Endodermal cell (in vitro differentiated cells): ENCODE measurements at regions not wholly inside any gene's neighbourhood (a gene's known extent, or its start where the extent isn't known, plus 50 kb on each side); places are given as distances from the start of the nearest gene placed in this dataset.

ENCODE experiments used
- DNase-seq: peaks from one replicate; pipeline ENCODE4 v3.0.0-alpha.2; 2017
- H3K27ac ChIP-seq: 2 replicates; pipeline ENCODE4 v1.5.1; 2013; ENCODE audit warnings: mild to moderate bottlenecking, low read depth, low read length, moderate library complexity
- H3K27me3 ChIP-seq: 2 replicates; pipeline ENCODE4 v1.6.1; 2013; ENCODE audit warnings: mild to moderate bottlenecking, low read length, moderate library complexity; ENCODE audit not compliant: insufficient read depth, control insufficient read depth, poor library complexity, severe bottlenecking
- H3K36me3 ChIP-seq: 2 replicates; pipeline ENCODE4 v1.7.0; 2013; ENCODE audit warnings: mild to moderate bottlenecking, low read length, moderate library complexity; ENCODE audit not compliant: control insufficient read depth, insufficient read depth
- H3K4me1 ChIP-seq: one replicate; pipeline ENCODE4 v1.7.0; 2013; ENCODE audit warnings: low read length; ENCODE audit not compliant: control insufficient read depth, insufficient read depth
- H3K4me3 ChIP-seq: 2 replicates; pipeline ENCODE4 v1.5.1; 2013; ENCODE audit warnings: mild to moderate bottlenecking, low read length, moderate library complexity
- H3K9ac ChIP-seq: 2 replicates; pipeline ENCODE4 v1.6.1; 2013; ENCODE audit warnings: mild to moderate bottlenecking, low read length, moderate library complexity; ENCODE audit not compliant: poor library complexity, severe bottlenecking; ENCODE audit errors: extremely low read depth
- H3K9me3 ChIP-seq: 2 replicates; pipeline ENCODE4 v1.6.1; 2013; ENCODE audit warnings: mild to moderate bottlenecking, low read length, moderate library complexity; ENCODE audit not compliant: control insufficient read depth
- H3K27ac Mint-ChIP-seq: 2 replicates; pipeline ENCODE4 v1.8.0; 2020; ENCODE audit warnings: mixed read lengths
- H3K27me3 Mint-ChIP-seq: 2 replicates; pipeline ENCODE4 v1.8.0; 2021; ENCODE audit warnings: mild to moderate bottlenecking, mixed read lengths; ENCODE audit not compliant: insufficient read depth
- H3K36me3 Mint-ChIP-seq: 2 replicates; pipeline ENCODE4 v1.8.0; 2020; ENCODE audit warnings: low read depth, mixed read lengths
- H3K4me1 Mint-ChIP-seq: 2 replicates; pipeline ENCODE4 v1.8.0; 2020; ENCODE audit warnings: mixed read lengths
- H3K4me3 Mint-ChIP-seq: 2 replicates; pipeline ENCODE4 v1.8.0; 2020; ENCODE audit warnings: mild to moderate bottlenecking, moderate library complexity, mixed read lengths
- H3K9me3 Mint-ChIP-seq: 2 replicates; pipeline ENCODE4 v1.8.0; 2020; ENCODE audit warnings: mild to moderate bottlenecking, mixed read lengths
- CTCF ChIP-seq: fragments of 200-600 bp; sonication (generic); conservative IDR thresholded peaks from 2 replicates; pipeline ENCODE4 v1.5.0; 2021; ENCODE audit warnings: antibody characterized with exemption, mild to moderate bottlenecking
- WGBS, 2 experiments: methylation state at CpG; one replicate each; pipeline versions ENCODE4 v1.1.5 to v1.1.7; 2013; ENCODE audit warnings: missing lambda C conversion rate in 2 of 2, mixed read lengths in 1 of 2; ENCODE audit not compliant: insufficient coverage in 1 of 2, insufficient read length in 1 of 2; 5-methylcytosine and 5-hydroxymethylcytosine counted together

- no peak overlapping the region for H3K4me3 ChIP-seq
Measured at GRCh38 chr4:138311771-138312535, 69.8 kb upstream of the SLC7A11 start.

DNA sequence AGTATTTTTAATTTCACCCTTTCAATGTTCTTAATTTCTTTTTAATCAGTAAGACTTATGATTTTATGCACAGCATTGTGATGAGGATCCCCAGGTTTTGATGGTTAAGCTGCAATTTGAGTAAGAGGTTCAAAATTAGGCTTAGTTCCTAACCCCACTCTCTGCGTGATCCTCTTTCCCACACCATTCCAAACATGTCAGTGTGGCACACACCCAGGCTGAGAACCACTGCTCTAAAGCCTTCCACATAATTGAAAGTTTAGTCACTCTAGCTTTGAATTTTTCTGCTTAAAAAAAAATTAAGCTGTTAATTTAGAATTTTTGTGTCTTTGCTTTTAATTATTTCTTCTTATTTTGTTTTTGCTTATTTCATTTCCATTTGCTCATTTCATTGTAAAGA is 68.8 kb upstream of the SLC7A11 start:
- no peak overlapping the region for H3K9ac ChIP-seq
- no peak overlapping the region for H3K4me3 ChIP-seq
- Mint-ChIP-seq H3K27ac (no peak overlapping the region), H3K4me3 (no peak overlapping the region), H3K4me1 (no peaks in the 10 kb centered on the region), H3K9me3 (peaks cover 1% of the 10 kb centered on the region), H3K27me3 (no peaks in the 10 kb centered on the region), H3K36me3 (no peaks in the 10 kb centered on the region)
- no peaks in the 10 kb centered on the region for H3K27me3 ChIP-seq
- no peak for TF ChIP-seq CTCF
- DNase-seq = no peak
- no peaks in the 10 kb centered on the region for H3K36me3 ChIP-seq
- no peaks in the 10 kb centered on the region for H3K9me3 ChIP-seq
- no peaks in the 10 kb centered on the region for H3K4me1 ChIP-seq
- H3K27ac ChIP-seq = no peak overlapping the region
- WGBS, 2 experiments = 86 to 100% methylated on average over 1 of the region's 1 CpG

More at GRCh38 chr4:138311771-138312535, 69.8 kb upstream of the SLC7A11 start:
- WGBS, 2 experiments = 93 to 95% methylated on average over 3 to 4 of the region's 4 CpGs
- DNase-seq = no peak
- Mint-ChIP-seq H3K27me3 (no peaks in the 10 kb centered on the region), H3K27ac (no peak overlapping the region), H3K4me3 (no peak overlapping the region), H3K9me3 (peaks cover 1% of the 10 kb centered on the region), H3K36me3 (no peaks in the 10 kb centered on the region), H3K4me1 (no peaks in the 10 kb centered on the region)
- Histone ChIP-seq H3K36me3 (no peaks in the 10 kb centered on the region), H3K4me1 (no peaks in the 10 kb centered on the region), H3K27ac (no peak overlapping the region), H3K9ac (no peak overlapping the region), H3K27me3 (no peaks in the 10 kb centered on the region), H3K9me3 (no peaks in the 10 kb centered on the region)
- TF ChIP-seq CTCF = no peak

DNA sequence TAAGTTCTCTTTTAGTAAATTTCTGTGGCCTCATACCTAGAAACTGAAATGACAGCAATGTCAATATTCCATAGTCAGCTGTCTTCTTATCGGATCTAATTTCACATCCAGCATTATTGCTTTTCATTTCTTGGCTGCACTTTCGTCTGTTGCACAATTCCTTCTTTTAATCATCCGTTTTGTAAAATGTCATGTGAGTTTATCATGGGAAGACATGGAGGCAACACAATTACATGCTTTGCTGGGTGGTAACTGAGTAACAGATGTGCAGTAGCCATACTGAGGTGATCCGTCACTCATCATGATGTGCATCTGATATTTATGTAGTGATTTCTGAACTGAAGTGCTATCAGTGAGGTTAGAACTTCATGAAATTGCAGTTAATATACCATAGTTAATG is 68.3 kb upstream of the SLC7A11 start:
- 90% methylated on average over 4 of the region's 4 CpGs for WGBS, 2 experiments
- Mint-ChIP-seq H3K27ac (no peak overlapping the region), H3K9me3 (peaks cover 1% of the 10 kb centered on the region), H3K36me3 (no peaks in the 10 kb centered on the region), H3K4me1 (no peaks in the 10 kb centered on the region), H3K4me3 (no peak overlapping the region), H3K27me3 (no peaks in the 10 kb centered on the region)
- Histone ChIP-seq H3K36me3 (no peaks in the 10 kb centered on the region), H3K4me1 (no peaks in the 10 kb centered on the region), H3K9ac (no peak overlapping the region), H3K27me3 (no peaks in the 10 kb centered on the region), H3K9me3 (no peaks in the 10 kb centered on the region), H3K4me3 (no peak overlapping the region), H3K27ac (no peak overlapping the region)
- no peak for DNase-seq
- no peak for TF ChIP-seq CTCF
